Astrocyte of the cerebellum (primary cell): ENCODE measurements at regions not wholly inside any gene's neighbourhood (a gene's known extent, or its start where the extent isn't known, plus 50 kb on each side); places are given as distances from the start of the nearest gene placed in this dataset.

ENCODE experiments used
- DNase-seq: peaks from one replicate; pipeline ENCODE4 v3.0.0-alpha.2; 2011; ENCODE audit warnings: low read depth
- H3K4me3 ChIP-seq: 2 replicates; pipeline ENCODE4 v1.5.1; 2011; ENCODE audit warnings: mild to moderate bottlenecking, low read depth, low read length, moderate library complexity
- in situ Hi-C: cut with HindIII; loops from 2 replicates; pipeline ENCODE4 v1.10.0; 2017; ENCODE audit warnings: low sequenced_read_pairs
- TF ChIP-seq, protein P1 (sequence below): IDR thresholded peaks from 2 replicates; pipeline ENCODE4 v1.5.1; 2012; ENCODE audit warnings: low read length, low read depth, moderate library complexity, mild to moderate bottlenecking; ENCODE audit errors: missing control alignments

DNA sequence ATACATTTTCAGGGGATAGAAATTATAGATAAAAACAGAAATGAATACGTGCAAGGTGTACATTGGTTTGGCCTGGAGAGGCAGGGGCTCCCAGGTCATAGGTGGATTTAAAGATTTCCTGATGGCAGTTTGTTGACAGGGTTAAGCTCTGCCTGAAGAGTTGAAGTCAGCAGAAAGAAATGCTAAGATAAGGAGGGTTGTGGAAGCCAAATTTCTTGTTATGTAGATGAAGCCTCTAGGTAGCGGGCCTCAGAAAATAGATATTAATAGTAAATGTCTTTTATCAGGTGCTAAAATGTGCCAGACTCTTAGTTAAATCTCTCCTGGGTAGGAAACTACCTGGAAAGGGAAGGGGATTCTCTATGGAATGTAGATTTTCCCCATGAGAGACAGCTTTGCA is 188.8 kb downstream of the CDH26 start:
- H3K4me3 ChIP-seq, result no peak overlapping the region
- TF ChIP-seq, protein P1, sequence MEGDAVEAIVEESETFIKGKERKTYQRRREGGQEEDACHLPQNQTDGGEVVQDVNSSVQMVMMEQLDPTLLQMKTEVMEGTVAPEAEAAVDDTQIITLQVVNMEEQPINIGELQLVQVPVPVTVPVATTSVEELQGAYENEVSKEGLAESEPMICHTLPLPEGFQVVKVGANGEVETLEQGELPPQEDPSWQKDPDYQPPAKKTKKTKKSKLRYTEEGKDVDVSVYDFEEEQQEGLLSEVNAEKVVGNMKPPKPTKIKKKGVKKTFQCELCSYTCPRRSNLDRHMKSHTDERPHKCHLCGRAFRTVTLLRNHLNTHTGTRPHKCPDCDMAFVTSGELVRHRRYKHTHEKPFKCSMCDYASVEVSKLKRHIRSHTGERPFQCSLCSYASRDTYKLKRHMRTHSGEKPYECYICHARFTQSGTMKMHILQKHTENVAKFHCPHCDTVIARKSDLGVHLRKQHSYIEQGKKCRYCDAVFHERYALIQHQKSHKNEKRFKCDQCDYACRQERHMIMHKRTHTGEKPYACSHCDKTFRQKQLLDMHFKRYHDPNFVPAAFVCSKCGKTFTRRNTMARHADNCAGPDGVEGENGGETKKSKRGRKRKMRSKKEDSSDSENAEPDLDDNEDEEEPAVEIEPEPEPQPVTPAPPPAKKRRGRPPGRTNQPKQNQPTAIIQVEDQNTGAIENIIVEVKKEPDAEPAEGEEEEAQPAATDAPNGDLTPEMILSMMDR, result no peak
- in situ Hi-C loops, result no loop called here
- no peak for DNase-seq

DNA sequence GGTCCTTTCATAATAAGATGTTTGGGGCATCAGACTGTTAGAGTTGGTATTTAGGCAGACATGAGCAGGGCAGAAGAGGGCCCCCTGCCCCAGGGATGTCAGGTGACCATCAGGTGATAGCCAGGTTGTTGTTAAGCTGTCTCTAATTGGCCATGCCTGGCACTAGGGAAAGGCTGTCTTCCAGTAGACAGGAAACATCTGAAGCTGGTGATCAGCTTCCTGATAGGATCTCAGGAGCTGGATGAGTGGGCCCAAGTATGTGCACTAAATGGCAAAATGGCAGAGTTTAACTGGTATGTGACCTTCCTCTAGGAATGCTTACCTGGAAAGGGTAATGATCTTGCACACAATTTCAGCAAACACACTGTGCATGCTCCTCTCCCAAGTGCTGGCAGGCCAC is 190.7 kb downstream of the CDH26 start:
- no peak for DNase-seq
- TF ChIP-seq, protein P1, result no peak
- in situ Hi-C loops, result no loop called here
- no peak overlapping the region for H3K4me3 ChIP-seq

DNA sequence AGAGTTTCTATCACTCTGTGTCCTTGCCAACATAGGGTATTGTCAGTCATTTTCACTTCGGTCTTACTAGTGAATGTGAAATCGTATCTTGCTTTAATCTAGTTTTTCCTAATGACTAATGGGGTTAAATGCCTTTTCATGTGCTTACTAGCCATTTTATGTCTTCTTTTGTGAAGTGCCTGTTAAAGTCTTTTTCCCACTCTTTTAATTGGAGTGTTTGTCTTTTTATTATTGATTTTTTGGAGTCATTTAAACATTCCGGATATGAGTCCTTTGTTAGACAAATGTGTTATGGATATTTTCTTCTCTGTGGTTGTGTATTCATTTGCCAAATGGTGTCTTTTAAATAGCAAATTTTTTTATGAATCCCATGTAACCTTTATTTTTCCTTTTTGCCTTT is 194.6 kb downstream of the CDH26 start:
- H3K4me3 ChIP-seq, result no peak overlapping the region
- in situ Hi-C loops, result no loop called here
- TF ChIP-seq, protein P1, result no peak
- no peak for DNase-seq

DNA sequence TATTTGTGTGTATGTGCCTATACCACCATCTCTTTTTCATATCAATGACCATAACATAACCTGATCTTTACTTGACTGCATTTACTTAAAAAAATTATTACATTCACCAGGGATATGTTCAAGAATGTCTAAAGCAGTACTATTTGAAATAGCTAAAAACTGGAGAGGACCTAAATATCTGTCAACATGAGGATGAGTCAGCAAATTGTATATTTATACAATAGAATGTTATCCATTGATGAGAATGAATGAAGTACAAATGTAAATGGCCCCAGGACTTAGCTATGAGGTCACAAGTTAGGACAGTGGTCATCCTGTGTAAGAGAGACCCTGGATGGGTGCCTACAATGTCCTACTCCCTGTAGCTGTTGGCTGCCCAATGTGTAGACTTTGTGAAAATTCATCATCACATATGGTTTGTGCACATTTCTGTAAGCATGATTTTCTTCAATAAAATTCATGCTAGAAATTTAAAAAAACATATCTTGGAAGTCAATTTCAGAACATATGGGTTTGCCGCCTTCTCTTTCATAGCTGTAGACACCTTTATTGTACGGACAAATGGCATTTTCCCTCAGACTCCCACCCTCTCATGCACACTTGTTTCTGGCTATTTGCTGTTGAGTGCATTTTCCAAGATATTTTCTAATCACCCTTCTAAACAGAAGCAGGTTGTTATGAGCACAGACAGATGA is 202.4 kb downstream of the CDH26 start:
- TF ChIP-seq, protein P1, result no peak
- no peak for DNase-seq
- in situ Hi-C loops, result no loop called here

DNA sequence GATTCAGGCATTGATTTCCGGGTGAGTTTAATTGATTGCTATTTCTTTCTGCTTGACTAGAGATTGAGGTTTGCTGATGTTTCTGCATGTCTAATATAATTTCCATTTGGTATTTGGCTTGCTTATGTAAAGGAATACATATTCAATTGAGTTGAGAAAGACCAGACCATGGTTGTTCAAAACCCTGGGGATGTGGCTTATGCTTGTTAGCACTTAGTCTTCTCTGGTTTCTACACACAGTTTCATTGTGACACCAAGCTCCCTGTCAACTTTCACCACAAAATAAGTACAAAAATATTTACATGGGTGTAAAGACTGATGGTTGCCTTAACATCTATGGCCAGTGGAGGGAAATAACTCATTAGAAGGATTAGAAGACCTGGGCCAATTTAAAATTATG is 209.6 kb downstream of the CDH26 start:
- in situ Hi-C loops, result no loop called here
- no peak for DNase-seq
- TF ChIP-seq, protein P1, result no peak
- no peak overlapping the region for H3K4me3 ChIP-seq

More for the DNA sequence above, 202.4 kb downstream of the CDH26 start:
- H3K4me3 ChIP-seq, result no peak overlapping the region

DNA sequence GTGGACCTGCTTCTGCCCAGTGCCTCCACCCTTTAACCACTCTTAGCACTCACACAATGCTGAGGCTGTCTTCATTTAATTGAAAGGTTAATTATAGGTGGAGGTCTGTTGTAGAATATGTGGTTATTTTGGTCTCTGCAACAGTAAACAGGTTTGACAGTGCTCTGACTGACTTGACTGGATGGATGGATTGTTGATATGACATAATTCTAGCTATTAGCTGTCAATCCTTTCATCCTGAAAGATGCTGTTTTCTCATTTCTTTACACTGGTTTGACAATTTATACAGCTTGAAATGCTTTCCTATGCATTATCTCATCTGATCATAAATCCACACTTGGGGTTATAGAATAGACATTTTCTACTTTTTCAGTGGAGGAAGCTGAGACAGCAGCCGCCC is 210.7 kb downstream of the CDH26 start:
- H3K4me3 ChIP-seq, result no peak overlapping the region
- in situ Hi-C loops, result no loop called here
- DNase-seq, result no peak
- TF ChIP-seq, protein P1, result no peak
